GM12892 (cell line): ENCODE measurements at regions not wholly inside any gene's neighbourhood (a gene's known extent, or its start where the extent isn't known, plus 50 kb on each side); places are given as distances from the start of the nearest gene placed in this dataset.

Experiments used
- POLR2A ChIP-seq: IDR thresholded peaks from 2 replicates; pipeline ENCODE4 v1.6.1; 2011; ENCODE audit warnings: low read depth, low read length, control low read depth
- POLR2AphosphoS5 ChIP-seq: IDR thresholded peaks from 2 replicates; pipeline ENCODE4 v1.6.1; 2011; ENCODE audit warnings: low read depth, low read length, control low read depth

- no peak for TF ChIP-seq POLR2AphosphoS5
- no peak for TF ChIP-seq POLR2A
Observed at GRCh38 chr18:40708726-40709125, 1246.3 kb upstream of the PIK3C3 start.
